ENCODE measurements at regions not wholly inside any gene's neighbourhood (a gene's known extent, or its start where the extent isn't known, plus 50 kb on each side); places are given as distances from the start of the nearest gene placed in this dataset.

- no peaks in the 10 kb centered on the region for H3K9me3 ChIP-seq (ENCODE audit: control insufficient read depth, insufficient read depth, low read depth, low read length)
- no peak for TF ChIP-seq EZH2 (IDR thresholded peaks at IDR 0.05; ENCODE audit: low read length, missing control alignments)
- TF ChIP-seq, protein P1, sequence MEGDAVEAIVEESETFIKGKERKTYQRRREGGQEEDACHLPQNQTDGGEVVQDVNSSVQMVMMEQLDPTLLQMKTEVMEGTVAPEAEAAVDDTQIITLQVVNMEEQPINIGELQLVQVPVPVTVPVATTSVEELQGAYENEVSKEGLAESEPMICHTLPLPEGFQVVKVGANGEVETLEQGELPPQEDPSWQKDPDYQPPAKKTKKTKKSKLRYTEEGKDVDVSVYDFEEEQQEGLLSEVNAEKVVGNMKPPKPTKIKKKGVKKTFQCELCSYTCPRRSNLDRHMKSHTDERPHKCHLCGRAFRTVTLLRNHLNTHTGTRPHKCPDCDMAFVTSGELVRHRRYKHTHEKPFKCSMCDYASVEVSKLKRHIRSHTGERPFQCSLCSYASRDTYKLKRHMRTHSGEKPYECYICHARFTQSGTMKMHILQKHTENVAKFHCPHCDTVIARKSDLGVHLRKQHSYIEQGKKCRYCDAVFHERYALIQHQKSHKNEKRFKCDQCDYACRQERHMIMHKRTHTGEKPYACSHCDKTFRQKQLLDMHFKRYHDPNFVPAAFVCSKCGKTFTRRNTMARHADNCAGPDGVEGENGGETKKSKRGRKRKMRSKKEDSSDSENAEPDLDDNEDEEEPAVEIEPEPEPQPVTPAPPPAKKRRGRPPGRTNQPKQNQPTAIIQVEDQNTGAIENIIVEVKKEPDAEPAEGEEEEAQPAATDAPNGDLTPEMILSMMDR (conservative IDR thresholded peaks at IDR 0.05 in 1 of 2, IDR thresholded peaks at IDR 0.05 in 1 of 2; ENCODE audit: low read depth in 1 of 2, low read length in 2 of 2) = no peak
- H4K20me1 ChIP-seq (ENCODE audit: control insufficient read depth, extremely low read depth, insufficient read depth, low read length) = no peaks in the 10 kb centered on the region
- H3K4me3 ChIP-seq (replicated peaks in 1 of 4; ENCODE audit: control extremely low read depth in 1 of 4, insufficient read depth in 1 of 4, low read depth in 3 of 4, low read length in 4 of 4) = no peak overlapping the region
- H3K4me2 ChIP-seq (ENCODE audit: extremely low read depth, insufficient read depth, low read length) = no peak overlapping the region
- no peaks in the 10 kb centered on the region for H3K36me3 ChIP-seq (ENCODE audit: control insufficient read depth, insufficient read depth, low read length)
- no peak overlapping the region for H3K9ac ChIP-seq (ENCODE audit: insufficient read depth, low read length)
- no peaks in the 10 kb centered on the region for H3K4me1 ChIP-seq (ENCODE audit: control insufficient read depth, extremely low read depth, insufficient read depth, low read length)
- no peak overlapping the region for H2AFZ ChIP-seq (ENCODE audit: low read length)
- no peak for DNase-seq (ENCODE audit: low read depth in 2 of 2)
- H3K79me2 ChIP-seq (ENCODE audit: control insufficient read depth, insufficient read depth, low read length) = no peaks in the 10 kb centered on the region
- H3K27me3 ChIP-seq (ENCODE audit: control insufficient read depth, insufficient read depth, low read length) = no peaks in the 10 kb centered on the region
- no peak overlapping the region for H3K27ac ChIP-seq (ENCODE audit: insufficient read depth, low read length)
Measured at GRCh38 chr7:41773756-41774155, 70.9 kb upstream of the INHBA start.

GRCh38 chr7:41771717-41772116, 68.8 kb upstream of the INHBA start:
- Histone ChIP-seq H3K4me1 (ENCODE audit: control insufficient read depth, extremely low read depth, insufficient read depth, low read length) (no peaks in the 10 kb centered on the region), H2AFZ (ENCODE audit: low read length) (no peak overlapping the region), H3K27me3 (ENCODE audit: control insufficient read depth, insufficient read depth, low read length) (no peaks in the 10 kb centered on the region)

DNA sequence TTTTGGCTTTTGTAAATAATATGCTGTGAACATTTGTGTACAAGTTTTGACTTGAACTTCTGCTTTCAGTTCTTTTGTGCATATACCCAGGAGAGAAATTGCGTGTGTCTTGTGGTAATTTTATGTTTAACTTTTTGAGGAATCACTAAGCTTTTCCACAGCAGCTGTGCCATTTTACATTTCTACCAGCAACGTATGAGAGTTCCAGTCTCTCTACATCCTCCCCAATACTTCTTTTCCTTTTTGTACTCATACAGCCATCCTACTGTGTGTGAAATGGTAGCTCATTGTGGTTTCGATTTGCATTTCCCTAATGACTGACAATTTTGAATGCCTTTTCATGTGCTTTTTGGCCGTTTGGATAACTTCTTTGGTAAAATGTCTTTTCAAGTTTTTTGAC, 66.3 kb upstream of the INHBA start:
- no peak overlapping the region for H3K27ac ChIP-seq (ENCODE audit: insufficient read depth, low read length)
- H3K4me1 ChIP-seq (ENCODE audit: control insufficient read depth, extremely low read depth, insufficient read depth, low read length) = no peaks in the 10 kb centered on the region
- no peak for DNase-seq (ENCODE audit: low read depth in 2 of 2)
- H2AFZ ChIP-seq (ENCODE audit: low read length) = no peak overlapping the region
- no peaks in the 10 kb centered on the region for H4K20me1 ChIP-seq (ENCODE audit: control insufficient read depth, extremely low read depth, insufficient read depth, low read length)
- H3K9ac ChIP-seq (ENCODE audit: insufficient read depth, low read length) = no peak overlapping the region
- no peaks in the 10 kb centered on the region for H3K79me2 ChIP-seq (ENCODE audit: control insufficient read depth, insufficient read depth, low read length)
- H3K27me3 ChIP-seq (ENCODE audit: control insufficient read depth, insufficient read depth, low read length) = no peaks in the 10 kb centered on the region
- H3K36me3 ChIP-seq (ENCODE audit: control insufficient read depth, insufficient read depth, low read length) = no peaks in the 10 kb centered on the region
- no peak overlapping the region for H3K4me3 ChIP-seq (replicated peaks in 1 of 4; ENCODE audit: control extremely low read depth in 1 of 4, insufficient read depth in 1 of 4, low read depth in 3 of 4, low read length in 4 of 4)
- H3K4me2 ChIP-seq (ENCODE audit: extremely low read depth, insufficient read depth, low read length) = no peak overlapping the region
- TF ChIP-seq, protein P1 (conservative IDR thresholded peaks at IDR 0.05 in 1 of 2, IDR thresholded peaks at IDR 0.05 in 1 of 2; ENCODE audit: low read depth in 1 of 2, low read length in 2 of 2) = no peak
- no peak for TF ChIP-seq EZH2 (IDR thresholded peaks at IDR 0.05; ENCODE audit: low read length, missing control alignments)
- no peaks in the 10 kb centered on the region for H3K9me3 ChIP-seq (ENCODE audit: control insufficient read depth, insufficient read depth, low read depth, low read length)

More at GRCh38 chr7:41771717-41772116, 68.8 kb upstream of the INHBA start:
- no peaks in the 10 kb centered on the region for H3K79me2 ChIP-seq (ENCODE audit: control insufficient read depth, insufficient read depth, low read length)
- H3K4me2 ChIP-seq (ENCODE audit: extremely low read depth, insufficient read depth, low read length) = no peak overlapping the region
- no peak overlapping the region for H3K27ac ChIP-seq (ENCODE audit: insufficient read depth, low read length)
- DNase-seq (ENCODE audit: low read depth in 2 of 2) = no peak
- no peaks in the 10 kb centered on the region for H4K20me1 ChIP-seq (ENCODE audit: control insufficient read depth, extremely low read depth, insufficient read depth, low read length)
- no peak overlapping the region for H3K9ac ChIP-seq (ENCODE audit: insufficient read depth, low read length)
- TF ChIP-seq, protein P1 (conservative IDR thresholded peaks at IDR 0.05 in 1 of 2, IDR thresholded peaks at IDR 0.05 in 1 of 2; ENCODE audit: low read depth in 1 of 2, low read length in 2 of 2) = no peak
- TF ChIP-seq EZH2 (IDR thresholded peaks at IDR 0.05; ENCODE audit: low read length, missing control alignments) = no peak
- no peaks in the 10 kb centered on the region for H3K36me3 ChIP-seq (ENCODE audit: control insufficient read depth, insufficient read depth, low read length)
- no peaks in the 10 kb centered on the region for H3K9me3 ChIP-seq (ENCODE audit: control insufficient read depth, insufficient read depth, low read depth, low read length)
- no peak overlapping the region for H3K4me3 ChIP-seq (replicated peaks in 1 of 4; ENCODE audit: control extremely low read depth in 1 of 4, insufficient read depth in 1 of 4, low read depth in 3 of 4, low read length in 4 of 4)

Data from fibroblast of lung (primary cell).